ENCODE measurements at regions not wholly inside any gene's neighbourhood (a gene's known extent, or its start where the extent isn't known, plus 50 kb on each side); places are given as distances from the start of the nearest gene placed in this dataset.
A peak's percentile ranks its signal among the peaks of the same experiment; 100 is the strongest.
"Not testable (repeated sequence)": the region's sequence is repeated elsewhere in the genome, so short reads cannot be mapped to it uniquely, and the experiment has no call there.

DNA sequence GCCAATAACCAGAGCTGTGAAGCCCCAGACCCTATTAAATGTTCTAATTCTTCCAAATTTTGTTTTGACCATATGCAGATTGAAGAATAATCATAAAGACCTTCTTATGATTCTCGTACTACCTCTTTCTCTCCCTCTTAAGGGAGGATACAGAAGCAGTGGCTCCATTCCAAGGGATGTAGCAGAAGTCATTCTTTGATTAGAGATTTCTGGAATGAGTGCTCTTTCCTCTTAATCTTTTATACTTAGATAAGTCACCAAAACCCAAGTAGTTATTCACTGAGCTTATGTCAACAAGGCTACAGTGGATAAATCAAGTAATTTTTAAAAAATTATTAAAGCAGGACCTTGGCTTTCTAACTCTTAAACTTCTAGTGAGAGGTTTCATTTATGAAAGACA, 266.0 kb upstream of the STXBP5 start:
- H3K4me3 ChIP-seq (ENCODE audit: low read depth, low read length): no peak overlapping the region
- DNase-seq (ENCODE audit: low read depth): no peak
- TF ChIP-seq, protein P1, sequence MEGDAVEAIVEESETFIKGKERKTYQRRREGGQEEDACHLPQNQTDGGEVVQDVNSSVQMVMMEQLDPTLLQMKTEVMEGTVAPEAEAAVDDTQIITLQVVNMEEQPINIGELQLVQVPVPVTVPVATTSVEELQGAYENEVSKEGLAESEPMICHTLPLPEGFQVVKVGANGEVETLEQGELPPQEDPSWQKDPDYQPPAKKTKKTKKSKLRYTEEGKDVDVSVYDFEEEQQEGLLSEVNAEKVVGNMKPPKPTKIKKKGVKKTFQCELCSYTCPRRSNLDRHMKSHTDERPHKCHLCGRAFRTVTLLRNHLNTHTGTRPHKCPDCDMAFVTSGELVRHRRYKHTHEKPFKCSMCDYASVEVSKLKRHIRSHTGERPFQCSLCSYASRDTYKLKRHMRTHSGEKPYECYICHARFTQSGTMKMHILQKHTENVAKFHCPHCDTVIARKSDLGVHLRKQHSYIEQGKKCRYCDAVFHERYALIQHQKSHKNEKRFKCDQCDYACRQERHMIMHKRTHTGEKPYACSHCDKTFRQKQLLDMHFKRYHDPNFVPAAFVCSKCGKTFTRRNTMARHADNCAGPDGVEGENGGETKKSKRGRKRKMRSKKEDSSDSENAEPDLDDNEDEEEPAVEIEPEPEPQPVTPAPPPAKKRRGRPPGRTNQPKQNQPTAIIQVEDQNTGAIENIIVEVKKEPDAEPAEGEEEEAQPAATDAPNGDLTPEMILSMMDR (conservative IDR thresholded peaks at IDR 0.05; ENCODE audit: low read depth, low read length): no peak

DNA sequence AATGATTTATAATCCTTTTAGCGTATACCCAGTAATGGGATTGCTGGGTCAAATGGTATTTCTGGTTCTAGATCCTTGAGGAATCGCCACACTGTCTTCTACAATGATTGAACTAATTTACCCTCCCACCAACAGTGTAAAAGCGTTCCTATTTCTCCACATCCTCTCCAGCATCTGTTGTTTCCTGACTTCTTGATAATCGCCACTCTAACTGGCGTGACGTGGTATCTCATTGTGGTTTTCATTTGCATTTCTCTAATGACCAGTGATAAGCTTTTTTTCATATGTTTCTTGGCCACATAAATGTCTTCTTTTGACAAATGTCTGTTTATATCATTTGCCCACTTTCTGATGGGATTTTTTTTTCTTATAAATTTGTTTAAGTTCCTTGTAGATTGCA, 264.8 kb upstream of the STXBP5 start:
- H3K4me3 ChIP-seq (ENCODE audit: low read depth, low read length); DNase-seq (ENCODE audit: low read depth): not testable (repeated sequence)

- no peak for DNase-seq (ENCODE audit: low read depth)
- TF ChIP-seq, protein P1 (conservative IDR thresholded peaks at IDR 0.05; ENCODE audit: low read depth, low read length): no peak
- no peak overlapping the region for H3K4me3 ChIP-seq (ENCODE audit: low read depth, low read length)
Measured at GRCh38 chr6:146943664-146944063, 260.6 kb upstream of the STXBP5 start.

GRCh38 chr6:146944077-146944476, 260.1 kb upstream of the STXBP5 start:
- no peak overlapping the region for H3K4me3 ChIP-seq (ENCODE audit: low read depth, low read length)
- TF ChIP-seq, protein P1 (conservative IDR thresholded peaks at IDR 0.05; ENCODE audit: low read depth, low read length): no peak
- DNase-seq (ENCODE audit: low read depth): no peak

DNA sequence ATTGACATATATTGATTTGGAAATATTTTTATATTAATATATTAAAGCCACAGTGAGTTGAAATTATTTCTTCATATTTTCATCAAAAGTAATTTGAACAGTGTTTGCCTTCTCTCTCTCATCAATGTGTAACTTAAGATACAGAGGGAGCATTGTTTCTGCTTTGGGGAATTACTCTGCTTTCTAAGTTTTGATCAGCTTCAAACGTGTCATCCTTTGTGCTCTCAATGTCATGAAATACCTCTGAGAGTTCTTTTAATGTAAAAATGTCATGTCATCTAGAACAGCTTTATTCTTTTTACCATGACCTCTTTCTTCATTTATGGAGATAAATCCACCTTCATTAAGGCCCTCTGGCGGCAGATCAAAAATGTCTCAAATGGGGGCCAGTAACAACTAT, 259.4 kb upstream of the STXBP5 start:
- H3K4me3 ChIP-seq (ENCODE audit: low read depth, low read length): no peak overlapping the region
- TF ChIP-seq, protein P1 (conservative IDR thresholded peaks at IDR 0.05; ENCODE audit: low read depth, low read length): no peak
- no peak for DNase-seq (ENCODE audit: low read depth)

- TF ChIP-seq, protein P1 (conservative IDR thresholded peaks at IDR 0.05; ENCODE audit: low read depth, low read length): no peak
- H3K4me3 ChIP-seq (ENCODE audit: low read depth, low read length): no peak overlapping the region
- DNase-seq (ENCODE audit: low read depth): peak; percentile 8
Measured at GRCh38 chr6:146946559-146946958, 257.7 kb upstream of the STXBP5 start.

DNA sequence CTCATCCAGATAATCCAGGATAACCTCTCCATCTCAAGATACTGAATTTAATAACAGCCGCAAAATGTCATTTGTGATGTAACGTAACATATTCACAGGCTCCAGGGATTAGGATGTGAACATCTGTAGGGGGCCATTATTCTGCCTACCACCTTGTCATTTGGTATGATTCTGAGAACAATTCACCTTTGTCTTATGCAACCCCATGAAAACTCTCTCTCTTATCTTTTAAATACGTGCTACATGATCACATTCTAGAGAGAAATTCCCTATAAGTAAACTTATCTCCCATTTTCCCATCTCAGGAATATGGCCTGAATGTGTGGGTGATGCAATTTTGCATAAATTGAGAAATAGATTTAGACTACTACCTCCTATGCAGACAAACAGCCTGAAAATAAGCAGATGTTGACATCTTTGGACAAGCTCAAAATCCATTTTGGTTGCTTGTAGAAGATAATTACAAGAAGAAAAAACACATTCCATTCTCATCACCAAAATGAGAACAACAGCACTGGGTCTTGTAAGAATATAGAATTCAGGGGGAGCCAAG, 255.4 kb upstream of the STXBP5 start:
- no peak for DNase-seq (ENCODE audit: low read depth)
- no peak overlapping the region for H3K4me3 ChIP-seq (ENCODE audit: low read depth, low read length)
- TF ChIP-seq, protein P1 (conservative IDR thresholded peaks at IDR 0.05; ENCODE audit: low read depth, low read length): no peak

Data from choroid plexus epithelial cell (primary cell).